Right lung (tissue), 2 donors: ENCODE measurements at regions not wholly inside any gene's neighbourhood (a gene's known extent, or its start where the extent isn't known, plus 50 kb on each side); places are given as distances from the start of the nearest gene placed in this dataset.

Experiments
- DNase-seq, 2 donors: peaks; one replicate each; pipeline ENCODE4 v3.0.0-alpha.2; 2013

- no peak for DNase-seq
Measured at GRCh38 chr16:54577651-54578128, 291.1 kb upstream of the IRX3 start.

- no peak for DNase-seq
Measured at GRCh38 chr16:54576785-54577184, 290.2 kb upstream of the IRX3 start.

- DNase-seq = no peak
Measured at GRCh38 chr16:54568906-54569807, 282.6 kb upstream of the IRX3 start.

GRCh38 chr16:54564841-54565240, 278.3 kb upstream of the IRX3 start:
- no peak for DNase-seq

GRCh38 chr16:54554581-54554980, 268.0 kb upstream of the IRX3 start:
- DNase-seq = no peak

- no peak for DNase-seq
Measured at GRCh38 chr16:54548281-54548680, 261.7 kb upstream of the IRX3 start.

GRCh38 chr16:54547052-54547451, 260.5 kb upstream of the IRX3 start:
- DNase-seq = no peak

GRCh38 chr16:54546521-54546920, 259.9 kb upstream of the IRX3 start:
- no peak for DNase-seq

- DNase-seq = no peak
Measured at GRCh38 chr16:54545854-54546511, 259.4 kb upstream of the IRX3 start.

GRCh38 chr16:54544553-54545180, 258.1 kb upstream of the IRX3 start:
- no peak for DNase-seq

GRCh38 chr16:54542805-54543505, 256.4 kb upstream of the IRX3 start:
- DNase-seq = no peak

GRCh38 chr16:54540525-54541180, 254.1 kb upstream of the IRX3 start:
- DNase-seq = no peak

- DNase-seq = no peak
Measured at GRCh38 chr16:54538276-54538675, 251.7 kb upstream of the IRX3 start.

GRCh38 chr16:54533856-54534490, 247.4 kb upstream of the IRX3 start:
- DNase-seq = no peak

- DNase-seq = no peak
Measured at GRCh38 chr16:54526916-54527315, 240.3 kb upstream of the IRX3 start.

GRCh38 chr16:54526087-54526486, 239.5 kb upstream of the IRX3 start:
- DNase-seq = no peak

- no peak for DNase-seq
Measured at GRCh38 chr16:54525104-54525503, 238.5 kb upstream of the IRX3 start.

- DNase-seq = no peak
Measured at GRCh38 chr16:54522584-54522983, 236.0 kb upstream of the IRX3 start.

- no peak for DNase-seq
Measured at GRCh38 chr16:54521327-54521726, 234.7 kb upstream of the IRX3 start.

- no peak for DNase-seq
Measured at GRCh38 chr16:54519161-54519695, 232.6 kb upstream of the IRX3 start.

GRCh38 chr16:54517181-54517580, 230.6 kb upstream of the IRX3 start:
- no peak for DNase-seq
